HG03060 (cell line): ENCODE measurements at regions not wholly inside any gene's neighbourhood (a gene's known extent, or its start where the extent isn't known, plus 50 kb on each side); places are given as distances from the start of the nearest gene placed in this dataset.
"Not testable (repeated sequence)": the region's sequence is repeated elsewhere in the genome, so short reads cannot be mapped to it uniquely, and the experiment has no call there.

Experiments used
- ATAC-seq: cut with Tn5 transposase; IDR thresholded peaks from one replicate; pipeline ENCODE4 v1.9.1; 2021; ENCODE audit warnings: low read depth, moderate number of reproducible peaks; ENCODE audit not compliant: unreplicated experiment

DNA sequence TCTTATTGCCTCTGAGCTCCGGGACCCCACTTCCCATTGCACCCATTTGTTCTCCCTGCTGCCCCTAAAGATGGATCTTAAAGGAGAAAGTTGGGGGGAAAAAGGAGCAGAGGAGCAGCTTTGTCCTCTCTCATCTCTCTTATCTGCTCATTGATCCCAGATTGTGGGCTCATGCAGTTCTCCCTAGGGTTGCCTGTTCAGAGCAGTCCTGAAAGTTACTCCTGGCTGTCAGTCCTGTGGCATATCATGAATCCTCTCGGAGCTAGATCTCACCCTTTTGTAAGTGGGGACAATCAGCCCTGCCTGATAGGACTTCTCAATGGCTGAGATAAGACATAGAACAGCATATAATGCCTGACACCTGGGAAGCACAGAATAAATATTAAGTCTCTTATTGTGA is 440.3 kb downstream of the IRS2 start:
- no peak for ATAC-seq

DNA sequence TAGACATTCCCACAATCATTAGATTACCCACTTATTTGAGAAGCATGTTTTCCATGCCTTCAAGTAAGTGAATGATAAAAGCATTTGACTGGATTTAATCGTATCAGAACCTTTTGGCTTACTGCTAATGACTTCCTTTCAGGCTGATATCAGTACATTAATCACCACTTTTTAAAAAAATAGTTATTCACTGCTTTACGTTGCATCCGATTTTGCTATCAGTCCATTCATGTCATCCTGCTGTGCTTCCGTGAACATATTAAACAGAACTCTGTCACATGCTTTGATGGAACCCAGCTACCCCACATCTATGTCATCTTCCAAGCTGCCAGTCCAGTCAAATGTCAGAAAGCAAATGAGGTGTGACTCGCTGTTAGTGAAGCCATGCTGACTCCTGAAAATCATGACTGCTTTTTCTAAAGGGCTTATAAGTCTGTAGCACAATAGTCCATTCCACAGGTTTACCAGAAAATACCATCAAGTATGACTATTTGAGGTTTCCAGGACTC is 440.9 kb downstream of the IRS2 start:
- ATAC-seq = no peak

DNA sequence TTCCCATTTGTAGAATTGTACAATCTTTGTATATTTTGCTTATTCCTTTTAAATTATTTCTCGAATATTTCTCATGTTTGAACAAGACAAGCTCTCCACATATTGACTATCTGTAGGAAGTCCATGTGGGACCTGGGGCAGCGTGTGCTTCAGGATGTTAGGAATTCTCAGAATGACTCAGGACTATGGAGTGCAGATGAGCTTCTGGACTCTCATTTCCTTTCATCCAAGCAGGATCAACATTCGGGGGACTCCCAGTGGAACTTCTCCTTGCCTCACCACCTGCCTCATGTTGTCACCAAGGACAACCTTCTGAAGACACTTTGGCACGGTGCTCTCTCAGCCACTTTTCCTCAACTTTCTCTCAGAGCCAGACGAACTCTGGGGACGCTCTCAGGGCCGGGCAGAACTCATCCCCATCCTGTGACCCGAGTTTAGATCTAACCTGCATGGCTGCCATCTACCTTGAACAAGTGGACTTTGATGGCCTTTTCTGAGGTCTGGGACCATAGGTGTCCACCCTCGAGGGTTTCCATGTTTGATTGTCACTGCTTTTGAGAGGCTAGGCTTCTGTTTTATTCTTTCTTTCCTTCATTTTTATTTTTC is 441.7 kb downstream of the IRS2 start:
- ATAC-seq = no peak

DNA sequence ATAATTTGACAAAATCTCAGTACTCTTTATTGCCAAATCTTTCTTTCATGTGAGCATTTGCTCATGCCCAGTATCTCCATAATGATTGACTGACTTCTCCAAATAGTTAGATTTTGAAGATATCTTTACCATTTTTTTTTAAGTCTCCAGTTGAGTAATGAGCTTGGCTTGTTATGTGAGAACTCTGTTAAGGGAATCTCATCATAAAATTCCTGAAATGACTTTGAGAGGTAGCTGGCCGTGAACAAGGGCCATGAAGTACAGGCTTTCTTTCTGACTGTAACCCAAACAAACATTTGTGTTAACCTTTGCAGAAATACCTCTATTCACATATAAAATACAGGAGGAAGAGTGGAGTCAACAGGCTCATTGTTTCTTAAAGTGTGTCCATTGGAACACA is 449.7 kb downstream of the IRS2 start:
- no peak for ATAC-seq

DNA sequence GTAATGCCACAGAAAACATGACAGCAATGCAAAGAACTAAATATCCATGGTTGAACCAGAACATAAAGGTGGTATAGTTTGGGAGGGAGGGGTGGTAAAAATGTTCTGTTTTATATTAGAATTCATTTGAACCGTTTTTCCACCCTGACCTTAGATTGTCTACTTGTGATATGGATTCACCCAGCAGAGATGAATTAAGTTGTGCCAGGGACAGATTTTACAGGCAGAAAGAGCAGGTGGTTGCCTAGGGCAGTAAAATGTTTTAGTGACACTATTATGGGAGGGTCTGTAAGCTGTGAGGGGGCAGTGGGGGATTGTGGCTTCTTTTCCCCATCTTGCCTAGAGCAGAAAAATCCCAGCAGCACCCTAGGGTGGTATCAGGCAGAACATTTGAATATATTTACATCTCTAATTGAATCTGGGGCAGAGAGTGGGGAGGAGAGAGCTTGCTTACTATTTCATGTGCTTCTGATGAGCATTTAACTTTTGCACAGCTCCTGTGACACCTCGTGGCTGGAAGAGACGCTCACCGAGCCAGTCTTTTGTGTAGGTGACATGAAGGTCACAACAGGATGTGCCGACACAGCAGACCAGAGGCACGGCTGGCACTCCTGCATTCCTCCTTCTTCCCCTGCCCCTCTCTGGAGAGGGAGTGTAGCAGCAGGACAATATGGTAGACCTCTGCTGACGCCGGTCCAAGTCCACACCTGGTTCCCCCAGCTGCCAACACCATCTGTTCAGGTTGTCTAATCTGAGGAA is 452.3 kb downstream of the IRS2 start:
- ATAC-seq = no peak

DNA sequence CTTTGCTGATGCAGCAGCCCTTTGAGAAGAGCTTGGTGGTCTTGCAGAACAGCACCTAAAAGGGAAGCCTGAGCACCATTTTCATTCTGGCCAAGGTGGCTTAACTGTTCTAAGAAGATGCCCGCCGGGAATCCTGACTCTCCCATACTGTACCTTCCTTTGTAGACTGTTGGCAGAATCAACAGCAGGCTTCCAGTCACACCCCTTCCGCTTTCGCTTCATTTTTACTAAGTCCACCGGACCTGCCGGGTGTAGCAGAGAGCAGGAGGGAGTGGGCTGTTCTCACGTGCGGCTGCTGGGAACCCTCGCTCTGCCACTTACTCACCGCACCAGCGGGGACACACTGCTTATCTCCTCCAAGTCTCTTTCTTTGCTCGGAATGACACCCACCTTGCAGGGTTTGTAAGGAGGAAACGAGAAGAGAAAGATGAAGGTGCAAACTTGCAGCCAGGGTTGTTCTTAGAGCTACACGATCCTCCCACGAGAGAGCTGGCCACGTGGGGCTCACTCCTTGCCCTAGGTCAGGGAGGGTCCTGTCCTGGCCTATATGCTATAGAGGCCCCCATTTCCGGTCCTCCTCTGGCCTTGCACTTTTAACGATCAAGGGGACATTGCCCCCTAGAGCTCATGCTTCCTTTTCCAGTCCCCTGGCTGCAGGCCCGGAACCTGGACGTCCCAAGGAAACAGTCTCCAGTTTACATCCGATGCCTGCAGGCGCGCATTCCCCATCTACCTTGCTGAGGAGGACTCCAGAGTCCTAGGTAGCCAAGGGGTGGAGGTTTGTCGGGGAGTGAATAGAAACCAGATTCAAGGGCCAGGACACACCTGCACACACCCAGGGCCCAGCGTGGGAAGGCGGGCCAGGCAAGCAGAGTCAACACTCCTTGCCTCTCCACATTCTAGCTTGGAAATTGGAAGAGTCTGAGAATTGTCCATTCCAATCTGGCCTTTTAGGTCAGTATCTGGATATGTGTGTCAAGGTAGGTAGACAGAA is 453.6 kb downstream of the IRS2 start:
- no peak for ATAC-seq

DNA sequence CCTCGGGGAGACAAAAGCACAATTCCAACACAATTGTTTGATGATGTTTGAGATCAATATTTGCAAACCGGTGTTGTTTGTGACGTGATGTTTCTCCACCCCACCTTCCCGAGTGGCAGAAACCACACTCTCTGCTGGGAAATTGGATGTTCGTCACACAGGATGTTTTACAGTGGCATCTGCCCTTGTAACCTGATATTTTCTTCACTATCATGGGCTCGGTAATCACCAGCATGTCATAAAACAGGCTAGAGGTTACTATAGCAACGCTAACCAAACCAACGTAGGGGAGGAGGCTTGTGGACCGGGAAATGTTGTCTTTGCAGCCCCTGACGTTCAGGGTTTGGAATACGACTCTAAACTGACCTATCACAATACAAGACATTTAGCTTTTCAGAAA is 454.5 kb downstream of the IRS2 start:
- ATAC-seq = no peak

DNA sequence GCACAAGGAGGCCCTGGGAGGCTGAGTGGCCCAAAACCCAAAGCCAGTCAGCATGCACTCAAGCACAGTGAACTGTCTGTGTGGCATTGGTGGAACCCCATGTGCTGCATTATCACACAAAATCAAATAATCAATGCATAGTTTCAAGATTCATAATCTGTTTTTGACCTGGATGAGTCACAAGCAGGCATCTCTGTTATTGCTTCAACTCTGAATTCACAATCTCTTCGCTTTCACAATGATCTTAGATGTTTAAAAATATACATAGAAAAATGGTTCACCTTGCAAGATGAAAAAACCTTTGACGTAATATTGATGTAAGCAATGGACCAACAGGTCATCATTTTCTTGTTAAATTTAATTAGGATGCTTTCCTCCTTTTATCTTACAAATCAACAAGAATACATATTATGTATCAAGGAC is 455.4 kb downstream of the IRS2 start:
- no peak for ATAC-seq

DNA sequence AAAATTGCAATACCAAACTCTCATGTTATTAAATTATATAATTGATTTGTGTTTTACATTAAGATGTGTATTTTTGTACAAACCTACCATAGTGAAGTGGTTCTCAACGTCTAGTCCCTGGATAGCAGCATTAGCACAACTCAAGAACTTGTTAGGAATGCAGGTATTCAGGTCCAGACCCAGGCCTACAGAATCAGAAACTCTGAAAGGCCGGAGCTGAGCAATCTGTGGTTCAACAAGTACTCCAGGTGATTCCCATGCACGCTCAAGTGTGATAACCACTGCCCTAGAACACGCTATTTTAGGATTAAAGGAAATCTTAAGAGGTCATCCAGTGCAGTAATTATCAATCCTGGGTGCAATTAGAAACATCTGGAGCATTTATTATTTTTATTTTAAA is 456.3 kb downstream of the IRS2 start:
- no peak for ATAC-seq

DNA sequence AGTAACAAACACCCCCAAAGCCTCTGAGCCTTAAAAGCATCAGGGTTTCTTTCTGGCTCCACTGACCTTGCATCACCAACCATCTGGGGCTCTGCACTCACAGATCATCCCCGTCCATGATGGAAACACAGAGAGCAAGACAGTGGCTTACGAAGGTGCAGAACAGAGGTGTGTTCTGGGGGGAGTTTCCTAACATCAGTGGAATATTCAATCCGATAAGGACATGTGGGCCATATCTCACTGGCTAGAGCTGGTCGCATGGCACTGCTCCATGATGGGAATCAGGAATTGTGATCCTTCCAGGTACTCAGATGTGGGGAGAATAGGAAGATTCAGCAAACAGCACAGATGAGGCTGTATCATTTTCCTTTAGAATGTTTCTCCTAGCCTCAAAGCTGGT is 457.2 kb downstream of the IRS2 start:
- no peak for ATAC-seq

DNA sequence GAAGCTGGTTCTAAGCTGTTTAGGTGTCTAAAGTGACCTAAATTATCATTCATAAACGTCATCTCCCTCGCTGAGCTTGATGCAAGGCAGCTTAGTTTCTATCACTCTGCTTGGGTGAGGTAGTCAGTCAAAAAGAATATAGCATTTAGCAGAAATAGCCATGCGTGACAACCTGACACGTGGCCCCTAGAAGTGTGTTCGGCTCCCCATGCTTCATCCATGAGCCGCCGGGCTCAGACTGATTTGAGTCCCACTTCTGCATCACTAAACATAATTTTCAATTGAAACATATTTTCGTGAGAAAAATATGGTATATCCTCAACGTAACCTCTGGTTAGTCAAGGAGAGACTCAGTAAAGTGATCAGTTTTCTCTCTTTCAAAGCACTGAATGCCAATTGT is 459.8 kb downstream of the IRS2 start:
- ATAC-seq = no peak

DNA sequence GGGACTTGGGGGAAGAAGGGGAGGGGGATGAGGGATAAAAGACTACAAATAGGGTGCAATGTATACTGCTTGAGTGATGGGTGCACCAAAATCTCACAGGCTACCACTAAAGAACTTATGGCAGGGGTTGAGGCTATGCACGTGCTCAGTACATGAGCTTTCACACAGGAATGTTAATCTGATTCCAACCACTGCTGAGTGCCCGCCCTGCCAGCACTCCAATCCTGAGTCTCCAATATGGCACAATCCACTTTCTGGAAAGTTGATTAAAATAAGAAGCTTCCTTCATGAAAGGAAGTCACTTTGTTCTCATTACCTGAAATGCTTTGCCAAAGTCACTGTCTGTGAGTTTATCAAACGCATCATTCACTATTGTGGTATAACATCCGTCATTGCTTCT is 463.0 kb downstream of the IRS2 start:
- ATAC-seq = no peak

DNA sequence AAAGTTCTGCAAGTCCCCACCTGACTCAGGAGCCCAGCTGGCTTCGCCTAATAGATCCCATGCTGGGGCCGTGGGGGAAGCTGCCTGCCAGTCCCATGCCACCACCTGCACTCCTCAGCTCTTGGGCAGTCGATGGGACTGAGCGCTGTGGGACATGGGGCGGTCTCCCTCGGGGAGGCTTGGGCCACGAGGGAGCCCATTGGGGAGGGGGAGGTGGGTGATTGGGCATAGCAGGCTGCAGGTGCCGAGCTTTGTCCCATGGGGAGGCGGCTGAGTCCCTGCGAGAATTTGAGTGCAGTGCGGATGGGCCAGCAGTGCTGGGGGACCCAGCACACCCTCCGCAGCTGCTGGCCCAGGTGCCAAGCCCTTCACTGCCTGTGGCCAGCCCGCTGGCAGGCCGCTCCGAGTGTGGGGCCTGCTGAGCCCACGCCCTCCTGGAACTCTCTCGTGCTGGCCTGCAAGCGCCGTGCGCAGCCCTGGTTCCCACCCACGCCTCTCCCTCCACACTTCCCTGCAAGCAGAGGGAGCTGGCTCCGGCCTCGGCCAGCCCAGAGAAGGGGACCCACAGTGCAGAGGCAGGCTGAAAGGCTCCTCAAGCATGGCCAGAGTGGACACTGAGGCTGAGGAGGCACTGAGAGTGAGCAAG is 467.3 kb downstream of the IRS2 start:
- no peak for ATAC-seq

DNA sequence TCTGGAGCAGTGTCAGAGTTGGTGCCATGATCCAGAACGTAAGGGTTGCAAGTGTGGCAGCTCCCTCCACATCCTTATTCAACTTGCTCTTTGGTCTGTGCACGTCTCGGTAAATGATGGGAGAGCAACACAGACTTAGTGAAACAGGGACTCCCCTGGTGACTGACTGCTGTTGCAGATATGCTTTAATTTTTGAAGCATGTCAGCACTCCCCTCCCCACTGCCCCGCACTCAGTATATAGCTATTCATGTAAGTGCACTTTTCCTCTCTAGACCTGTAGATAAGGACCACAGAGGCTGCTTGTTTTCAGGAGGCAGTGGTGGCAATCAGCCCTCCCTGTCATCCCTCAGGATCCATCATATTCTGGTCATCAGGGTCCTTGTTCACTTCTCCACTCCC is 470.9 kb downstream of the IRS2 start:
- no peak for ATAC-seq

DNA sequence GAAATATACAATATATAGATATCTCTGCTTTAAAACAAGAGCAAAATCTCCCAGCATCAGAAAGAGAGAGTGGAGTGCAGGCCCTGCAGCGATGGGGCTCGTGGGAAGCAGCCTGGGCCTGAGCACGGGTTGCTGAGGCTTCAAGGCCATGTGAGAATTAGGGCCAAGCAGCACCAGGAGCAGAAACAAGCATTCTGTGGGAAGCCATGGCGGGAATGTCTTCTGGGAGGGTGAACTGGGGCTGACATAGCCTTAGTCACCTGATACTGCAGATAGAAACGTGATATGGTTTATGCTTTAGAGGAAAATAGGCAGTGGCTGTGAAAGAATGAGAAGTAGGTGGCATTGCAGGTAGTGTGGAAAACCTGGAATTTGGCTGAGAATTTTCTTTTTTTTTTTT is 472.3 kb downstream of the IRS2 start:
- no peak for ATAC-seq

DNA sequence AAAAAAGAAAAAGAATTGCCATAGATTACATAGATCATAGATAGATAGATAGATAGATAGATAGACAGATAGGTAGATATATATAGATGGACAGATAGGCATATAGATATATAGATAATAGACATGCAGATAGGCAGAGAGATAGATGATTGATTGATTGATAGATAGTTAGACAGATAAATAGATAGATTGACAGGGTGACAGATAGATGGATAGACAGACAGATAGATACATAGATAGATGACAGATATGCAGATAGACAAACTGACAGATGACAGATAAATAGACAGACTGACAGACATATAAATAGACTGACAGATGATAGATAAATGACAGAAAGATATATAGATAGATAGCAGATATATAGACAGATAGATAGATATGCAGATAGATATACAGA is 474.0 kb downstream of the IRS2 start:
- ATAC-seq = no peak

DNA sequence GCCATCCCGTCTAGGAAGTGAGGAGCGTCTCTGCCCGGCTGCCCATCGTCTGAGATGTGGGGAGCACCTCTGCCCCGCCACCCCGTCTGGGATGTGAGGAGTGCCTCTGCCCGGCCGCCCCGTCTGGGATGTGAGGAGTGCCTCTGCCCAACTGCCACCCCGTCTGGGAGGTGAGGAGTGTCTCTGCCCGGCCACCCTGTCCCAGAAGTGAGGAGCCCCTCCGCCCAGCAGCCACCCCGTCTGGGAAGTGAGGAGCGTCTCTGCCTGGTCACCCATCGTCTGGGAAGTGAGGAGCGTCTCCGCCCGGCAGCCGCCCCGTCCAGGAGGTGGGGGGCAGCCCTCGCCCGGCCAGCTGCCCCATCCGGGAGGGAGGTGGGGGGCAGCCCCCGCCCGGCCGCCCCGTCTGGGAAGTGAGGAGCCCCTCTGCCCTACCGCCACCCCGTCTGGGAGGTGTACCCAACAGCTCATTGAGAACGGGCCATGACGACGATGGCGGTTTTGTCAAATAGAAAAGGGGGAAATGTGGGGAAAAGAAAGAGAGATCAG is 474.9 kb downstream of the IRS2 start:
- not testable (repeated sequence) for ATAC-seq

DNA sequence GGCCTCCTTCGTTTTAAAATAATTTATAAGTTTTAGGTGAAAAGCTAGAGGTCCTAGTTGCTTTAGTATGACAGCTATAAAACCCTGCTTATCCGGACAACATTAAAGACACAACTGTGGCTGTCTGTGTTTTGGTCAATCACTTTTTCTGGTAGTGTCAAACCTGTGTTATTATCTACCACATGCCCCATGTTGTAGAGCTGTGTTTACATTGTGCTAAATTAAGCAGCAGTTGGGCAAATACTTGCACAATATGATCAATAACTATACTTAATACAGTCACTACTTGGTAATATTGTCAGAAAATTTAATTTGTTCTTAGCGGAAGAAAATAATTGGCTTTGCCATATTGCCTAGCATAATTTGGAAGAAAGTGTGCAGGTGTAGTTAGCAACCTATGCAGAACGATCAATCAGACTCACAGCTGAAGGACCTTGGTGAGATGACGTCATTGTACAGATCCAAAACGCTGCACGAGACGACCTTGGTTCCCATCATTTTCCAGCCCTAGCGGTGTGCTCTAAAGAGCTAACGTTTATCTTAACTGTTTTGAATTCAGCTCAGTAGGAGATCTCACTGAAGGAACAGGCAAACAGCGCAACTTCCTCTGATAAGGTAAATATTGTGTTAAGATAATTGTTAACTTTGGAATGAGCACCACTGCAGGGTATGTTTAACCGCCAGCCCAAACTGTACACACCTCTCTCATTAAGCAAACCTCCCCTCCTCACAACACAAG is 476.6 kb downstream of the IRS2 start:
- no peak for ATAC-seq

DNA sequence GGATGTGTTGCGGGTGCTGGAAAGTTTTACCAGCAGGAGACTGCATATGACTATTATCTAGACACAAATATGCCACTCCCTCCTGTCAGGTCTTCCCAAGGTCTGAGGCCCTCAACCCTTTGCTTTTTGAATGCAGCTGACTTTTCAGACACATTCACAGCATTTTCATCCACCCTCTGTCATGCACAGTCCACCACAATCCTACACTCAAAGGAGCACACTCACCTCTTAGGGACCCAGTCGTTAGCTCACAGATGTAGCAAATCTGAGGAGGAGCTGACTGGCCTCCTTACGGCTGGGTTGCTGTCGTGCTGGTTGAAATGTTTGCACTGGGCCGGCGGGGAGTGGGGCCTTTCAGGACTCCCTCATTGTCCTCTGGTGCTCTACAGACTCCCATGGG is 479.4 kb downstream of the IRS2 start:
- ATAC-seq = no peak

DNA sequence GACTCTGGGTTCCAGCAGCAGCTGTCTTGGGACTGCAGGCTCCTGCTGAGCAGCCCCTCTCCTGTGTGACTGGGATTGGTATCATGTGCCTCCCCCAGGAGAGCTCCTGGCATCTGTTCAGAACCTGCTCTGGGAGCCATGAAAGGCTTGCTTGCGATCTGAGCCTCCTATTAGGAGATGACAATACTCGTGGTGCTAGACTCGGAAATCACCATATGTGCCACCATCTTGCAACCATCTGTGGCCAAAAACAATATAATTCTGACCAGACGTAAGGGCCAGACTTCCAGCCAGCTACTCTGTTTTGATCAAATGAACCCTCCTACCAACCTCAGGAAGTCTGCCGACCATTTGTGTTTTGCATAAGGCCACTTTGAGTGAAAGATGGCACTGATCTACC is 484.7 kb downstream of the IRS2 start:
- ATAC-seq = no peak
